Neural progenitor cell (in vitro differentiated cells): ENCODE measurements at regions not wholly inside any gene's neighbourhood (a gene's known extent, or its start where the extent isn't known, plus 50 kb on each side); places are given as distances from the start of the nearest gene placed in this dataset.

Source experiments
- DNase-seq: peaks from one replicate; pipeline ENCODE4 v3.0.0-alpha.2; 2016; ENCODE audit warnings: low spot score
- H2AFZ ChIP-seq: fragments of 200-600 bp; sonication (generic); replicated peaks from 2 replicates; pipeline ENCODE4 v1.6.1; 2016; ENCODE audit warnings: antibody characterized with exemption
- H3F3A ChIP-seq: fragments of 200-600 bp; sonication (generic); 2 replicates; pipeline ENCODE4 v1.6.1; 2016; ENCODE audit warnings: antibody characterized with exemption, low read depth
- H3K27ac ChIP-seq: fragments of 200-600 bp; sonication (generic); 2 replicates; pipeline ENCODE4 v1.5.1; 2016; ENCODE audit warnings: mild to moderate bottlenecking
- H3K27me3 ChIP-seq: fragments of 200-600 bp; sonication (generic); 2 replicates; pipeline ENCODE4 v1.6.1; 2016; ENCODE audit warnings: mild to moderate bottlenecking, moderate library complexity
- H3K36me3 ChIP-seq: fragments of 200-600 bp; sonication (generic); 2 replicates; pipeline ENCODE4 v1.5.1; 2016
- H3K4me1 ChIP-seq: fragments of 200-600 bp; sonication (generic); 2 replicates; pipeline ENCODE4 v1.6.1; 2016; ENCODE audit warnings: mixed run types
- H3K4me2 ChIP-seq: fragments of 200-600 bp; sonication (generic); 2 replicates; pipeline ENCODE4 v1.6.1; 2016
- H3K4me3 ChIP-seq: fragments of 200-600 bp; sonication (generic); 2 replicates; pipeline ENCODE4 v1.5.1; 2016
- H3K79me2 ChIP-seq: fragments of 200-600 bp; sonication (generic); 2 replicates; pipeline ENCODE4 v1.6.1; 2016; ENCODE audit warnings: low read depth
- H3K9ac ChIP-seq: fragments of 200-600 bp; sonication (generic); 2 replicates; pipeline ENCODE4 v1.6.1; 2016
- H3K9me3 ChIP-seq: fragments of 200-600 bp; sonication (generic); 2 replicates; pipeline ENCODE4 v1.5.1; 2016; ENCODE audit warnings: low read depth
- H4K20me1 ChIP-seq: fragments of 200-600 bp; sonication (generic); 2 replicates; pipeline ENCODE4 v1.6.1; 2016; ENCODE audit warnings: low read depth
- H3K27ac Mint-ChIP-seq: 3 replicates; pipeline ENCODE4 v1.8.0; 2021; ENCODE audit warnings: mixed read lengths
- H3K27me3 Mint-ChIP-seq: 2 replicates; pipeline ENCODE4 v1.8.0; 2022; ENCODE audit warnings: low read depth, mild to moderate bottlenecking, inconsistent platforms, moderate library complexity, mixed read lengths; ENCODE audit not compliant: insufficient read depth
- H3K36me3 Mint-ChIP-seq: 3 replicates; pipeline ENCODE4 v1.8.0; 2021; ENCODE audit warnings: mixed read lengths
- H3K4me1 Mint-ChIP-seq: 3 replicates; pipeline ENCODE4 v1.8.0; 2021; ENCODE audit warnings: mixed read lengths
- H3K4me3 Mint-ChIP-seq: 3 replicates; pipeline ENCODE4 v1.8.0; 2021; ENCODE audit warnings: mild to moderate bottlenecking, moderate library complexity, mixed read lengths
- H3K9me3 Mint-ChIP-seq: 3 replicates; pipeline ENCODE4 v1.8.0; 2020; ENCODE audit warnings: mixed read lengths
- CTCF ChIP-seq: fragments of 200-600 bp; sonication (generic); IDR thresholded peaks from 2 replicates; pipeline ENCODE4 v1.5.1; 2017; ENCODE audit warnings: antibody characterized with exemption, mild to moderate bottlenecking
- EZH2 ChIP-seq: fragments of 200-600 bp; sonication (generic); IDR thresholded peaks from 2 replicates; pipeline ENCODE4 v1.6.1; 2017; ENCODE audit warnings: antibody characterized with exemption, mild to moderate bottlenecking, moderate library complexity
- EZH2phosphoT487 ChIP-seq: fragments of 200-600 bp; sonication (generic); IDR thresholded peaks from 2 replicates; pipeline ENCODE4 v1.6.1; 2017; ENCODE audit warnings: antibody characterized with exemption

- Mint-ChIP-seq H3K9me3 (peaks cover 15% of the 10 kb centered on the region), H3K4me1 (no peaks in the 10 kb centered on the region), H3K4me3 (no peak overlapping the region), H3K27me3 (peaks cover 2% of the 10 kb centered on the region), H3K27ac (no peak overlapping the region), H3K36me3 (no peaks in the 10 kb centered on the region)
- Histone ChIP-seq H3K27ac (no peak overlapping the region), H3K9ac (no peak overlapping the region), H3K4me2 (no peak overlapping the region), H3K9me3 (no peaks in the 10 kb centered on the region), H3K79me2 (no peaks in the 10 kb centered on the region), H3K4me3 (no peak overlapping the region), H3K27me3 (no peaks in the 10 kb centered on the region), H3K36me3 (no peaks in the 10 kb centered on the region), H4K20me1 (no peaks in the 10 kb centered on the region), H2AFZ (peak overlapping the region; percentile 26), H3K4me1 (no peaks in the 10 kb centered on the region), H3F3A (no peaks in the 10 kb centered on the region)
- no peak for DNase-seq
- no peak for TF ChIP-seq CTCF
- no peak for TF ChIP-seq EZH2
- no peak for TF ChIP-seq EZH2phosphoT487
Measured at GRCh38 chr20:40913224-40914185, 115.1 kb upstream of the TOP1 start.

DNA sequence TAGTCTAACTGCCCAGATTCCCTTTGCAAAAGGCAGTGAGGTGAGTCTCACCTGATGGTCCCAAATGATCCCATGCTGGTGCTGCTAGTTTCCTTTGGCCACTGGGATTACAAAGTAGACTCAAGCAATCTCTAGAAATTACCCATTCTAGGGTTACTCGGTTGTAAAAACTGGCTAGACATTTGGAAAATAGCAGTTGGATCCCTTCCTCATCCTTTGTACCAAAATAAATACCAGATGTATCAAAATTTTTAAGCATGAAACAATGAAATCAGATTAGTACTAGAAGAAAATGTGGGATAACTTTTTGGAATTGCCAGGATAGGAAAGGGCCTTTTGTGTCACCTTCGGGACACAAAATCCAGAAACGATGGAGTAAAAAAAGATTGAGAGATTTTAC is 112.9 kb upstream of the TOP1 start:
- Histone ChIP-seq H3K4me2 (no peak overlapping the region), H3K27me3 (no peaks in the 10 kb centered on the region), H4K20me1 (no peaks in the 10 kb centered on the region), H3K27ac (no peak overlapping the region), H3K9ac (no peak overlapping the region), H3F3A (no peaks in the 10 kb centered on the region), H3K36me3 (no peaks in the 10 kb centered on the region), H2AFZ (no peak overlapping the region), H3K9me3 (no peaks in the 10 kb centered on the region), H3K79me2 (no peaks in the 10 kb centered on the region), H3K4me3 (no peak overlapping the region), H3K4me1 (no peaks in the 10 kb centered on the region)
- Mint-ChIP-seq H3K27ac (no peak overlapping the region), H3K36me3 (no peaks in the 10 kb centered on the region), H3K9me3 (peaks cover 15% of the 10 kb centered on the region), H3K4me3 (no peak overlapping the region), H3K4me1 (no peaks in the 10 kb centered on the region), H3K27me3 (peaks cover 2% of the 10 kb centered on the region)
- no peak for DNase-seq
- TF ChIP-seq EZH2phosphoT487 (no peak), EZH2 (no peak), CTCF (no peak)

GRCh38 chr20:40916276-40916675 is 112.3 kb upstream of the TOP1 start:
- H3K36me3 ChIP-seq, result no peaks in the 10 kb centered on the region
- no peaks in the 10 kb centered on the region for H3F3A ChIP-seq
- no peaks in the 10 kb centered on the region for H4K20me1 ChIP-seq
- no peaks in the 10 kb centered on the region for H3K27me3 ChIP-seq
- Mint-ChIP-seq H3K4me3 (no peak overlapping the region), H3K4me1 (no peaks in the 10 kb centered on the region), H3K27ac (no peak overlapping the region), H3K9me3 (peaks cover 15% of the 10 kb centered on the region), H3K27me3 (peaks cover 2% of the 10 kb centered on the region), H3K36me3 (no peaks in the 10 kb centered on the region)
- TF ChIP-seq CTCF (no peak), EZH2 (no peak), EZH2phosphoT487 (no peak)
- H2AFZ ChIP-seq, result no peak overlapping the region
- H3K27ac ChIP-seq, result no peak overlapping the region
- H3K9ac ChIP-seq, result no peak overlapping the region
- DNase-seq, result no peak
- H3K4me2 ChIP-seq, result no peak overlapping the region
- no peaks in the 10 kb centered on the region for H3K9me3 ChIP-seq
- no peaks in the 10 kb centered on the region for H3K4me1 ChIP-seq
- H3K79me2 ChIP-seq, result no peaks in the 10 kb centered on the region
- H3K4me3 ChIP-seq, result no peak overlapping the region
